ENCODE measurements at regions not wholly inside any gene's neighbourhood (a gene's known extent, or its start where the extent isn't known, plus 50 kb on each side); places are given as distances from the start of the nearest gene placed in this dataset.

- TF ChIP-seq POLR2A (IDR thresholded peaks at IDR 0.05) (no peak), CTCF (IDR thresholded peaks at IDR 0.05) (no peak)
Observed at GRCh38 chr20:48571949-48572847, 255.6 kb downstream of the PREX1 start.

All from right lobe of liver (tissue), 4 donors.